Muscle layer of duodenum (tissue), 2 donors: ENCODE measurements at regions not wholly inside any gene's neighbourhood (a gene's known extent, or its start where the extent isn't known, plus 50 kb on each side); places are given as distances from the start of the nearest gene placed in this dataset.

Experiments
- H3K27ac ChIP-seq: one replicate; pipeline ENCODE4 v1.7.0; 2013; ENCODE audit warnings: mild to moderate bottlenecking, low read length
- H3K27me3 ChIP-seq: one replicate; pipeline ENCODE4 v1.7.0; 2013; ENCODE audit warnings: low read depth, mild to moderate bottlenecking, control low read depth, low read length
- H3K36me3 ChIP-seq, 2 donors: one replicate each; pipeline ENCODE4 v1.7.0; 2013; ENCODE audit warnings: low read length in 2 of 2, control low read depth in 1 of 2, mild to moderate bottlenecking in 1 of 2; ENCODE audit not compliant: insufficient read depth in 2 of 2, control insufficient read depth in 1 of 2
- H3K4me1 ChIP-seq, 2 donors: one replicate each; pipeline ENCODE4 v1.7.0; 2013; ENCODE audit warnings: low read length in 2 of 2, mild to moderate bottlenecking in 2 of 2, control low read depth in 1 of 2, moderate library complexity in 1 of 2; ENCODE audit not compliant: insufficient read depth in 2 of 2, control insufficient read depth in 1 of 2
- H3K4me3 ChIP-seq, 2 donors: one replicate each; pipeline ENCODE4 v1.7.0; 2013; ENCODE audit warnings: low read length in 2 of 2, low read depth in 1 of 2, mild to moderate bottlenecking in 1 of 2
- H3K9me3 ChIP-seq, 2 donors: one replicate each; pipeline ENCODE4 v1.7.0; 2013; ENCODE audit warnings: low read length in 2 of 2, control low read depth in 1 of 2, mild to moderate bottlenecking in 1 of 2; ENCODE audit not compliant: control insufficient read depth in 1 of 2
- donor health status: healthy.

DNA sequence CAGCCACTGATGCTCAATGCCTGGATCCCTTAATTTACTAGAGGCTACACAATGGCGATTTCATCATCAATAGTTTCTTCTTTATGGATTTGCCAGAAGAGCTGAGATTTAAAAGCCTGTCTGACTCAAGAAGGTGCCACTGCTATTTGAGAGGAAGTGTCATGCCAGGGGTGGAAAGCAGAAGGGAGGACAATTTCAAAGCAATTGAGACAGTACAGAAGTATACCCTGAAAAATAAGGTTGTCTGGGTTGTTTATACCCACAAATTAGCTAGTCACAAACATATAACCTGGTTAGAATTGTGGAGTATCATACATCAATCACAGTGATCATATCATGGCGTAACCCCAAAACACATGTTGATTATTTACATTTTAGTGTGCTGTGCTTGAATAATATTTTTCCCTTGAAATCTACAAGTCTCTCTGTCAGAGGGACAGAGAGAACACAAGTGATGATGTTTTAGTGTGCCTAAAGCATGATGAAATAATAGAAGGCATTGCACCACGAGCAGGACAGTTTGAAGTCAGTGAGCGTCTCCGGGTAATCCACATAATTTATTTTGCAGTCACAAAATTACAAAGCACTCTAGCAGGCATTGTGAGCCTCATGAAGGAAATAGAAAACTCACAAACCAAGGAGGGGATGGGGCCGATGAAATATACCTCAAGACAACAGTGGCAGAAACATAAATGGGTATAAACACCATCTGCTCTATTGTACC, 312.2 kb upstream of the SPRED2 start:
- H3K9me3 ChIP-seq, result no peaks in the 10 kb centered on the region
- H3K27ac ChIP-seq, result no peak overlapping the region
- no peaks in the 10 kb centered on the region for H3K36me3 ChIP-seq

DNA sequence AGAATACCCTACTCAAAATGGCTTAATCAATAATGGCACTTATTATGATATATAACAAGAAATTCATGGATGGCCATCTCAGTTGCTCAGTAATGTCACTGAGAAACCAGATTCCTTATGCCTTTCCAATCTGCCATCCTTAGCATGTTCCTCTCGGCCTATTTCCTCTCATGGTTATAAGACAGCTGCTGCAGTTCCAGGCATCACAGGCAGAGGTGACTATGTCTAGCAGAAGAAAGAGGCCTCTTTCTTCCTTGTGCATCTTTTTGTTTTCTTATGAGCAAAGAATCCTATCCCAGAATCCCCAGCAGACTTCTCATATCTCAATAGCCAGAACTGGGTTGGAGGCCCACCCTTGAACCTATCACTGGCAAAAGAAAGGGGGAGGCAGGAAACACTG, 310.6 kb upstream of the SPRED2 start:
- no peak overlapping the region for H3K27ac ChIP-seq
- H3K9me3 ChIP-seq, result no peaks in the 10 kb centered on the region
- H3K4me3 ChIP-seq, result no peak overlapping the region
- H3K4me1 ChIP-seq, result no peaks in the 10 kb centered on the region
- no peaks in the 10 kb centered on the region for H3K36me3 ChIP-seq
- H3K27me3 ChIP-seq, result no peaks in the 10 kb centered on the region

More for the DNA sequence above, 312.2 kb upstream of the SPRED2 start:
- Histone ChIP-seq H3K4me3 (no peak overlapping the region), H3K4me1 (no peaks in the 10 kb centered on the region), H3K27me3 (no peaks in the 10 kb centered on the region)

DNA sequence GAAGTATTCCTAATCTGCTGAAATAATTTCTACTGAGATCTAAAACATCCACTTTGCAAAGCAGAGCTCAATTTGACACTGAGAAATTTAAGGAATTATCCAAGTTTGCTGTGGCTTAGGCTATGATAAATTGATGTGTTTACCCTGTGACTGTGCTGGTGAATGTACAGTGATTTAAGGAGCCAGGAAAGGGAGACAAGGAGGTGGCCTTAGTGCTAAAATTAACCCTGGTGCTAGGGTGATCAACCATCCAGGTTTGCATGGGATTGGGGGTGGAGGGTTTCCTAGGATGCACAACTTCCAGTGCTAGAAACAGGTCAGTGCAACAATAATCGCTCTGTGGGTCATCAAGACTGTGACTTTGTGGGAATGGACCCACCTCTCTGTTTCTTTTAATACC, 307.5 kb upstream of the SPRED2 start:
- no peaks in the 10 kb centered on the region for H3K36me3 ChIP-seq
- no peak overlapping the region for H3K4me3 ChIP-seq
- no peak overlapping the region for H3K27ac ChIP-seq
- no peaks in the 10 kb centered on the region for H3K27me3 ChIP-seq
- no peaks in the 10 kb centered on the region for H3K4me1 ChIP-seq
- no peaks in the 10 kb centered on the region for H3K9me3 ChIP-seq

DNA sequence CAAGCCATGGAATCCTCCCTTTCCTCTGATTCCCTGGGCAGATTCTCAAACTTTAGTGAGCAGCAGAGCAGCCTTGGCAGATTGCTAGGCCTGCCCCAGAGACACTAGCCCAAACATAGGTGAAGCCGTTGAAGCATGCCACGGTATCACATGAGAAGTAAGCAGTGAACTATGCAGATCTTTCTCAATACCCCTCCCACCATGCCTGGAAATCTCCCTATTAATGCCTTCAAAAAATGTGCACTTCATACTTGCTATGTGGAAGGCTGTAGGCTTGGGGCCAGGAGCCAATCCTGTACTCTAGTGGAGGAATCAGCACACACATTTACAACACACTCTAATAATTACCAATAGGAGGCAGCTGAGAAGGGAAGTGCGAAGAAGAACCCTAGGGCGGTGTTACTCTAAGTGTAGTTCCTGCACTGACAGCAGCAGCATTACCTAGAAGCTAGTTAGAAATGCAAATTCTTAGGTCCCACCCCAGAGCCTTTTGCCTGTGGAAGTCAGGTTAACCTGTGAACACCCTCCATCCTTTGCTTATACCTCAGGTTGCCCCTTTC, 305.1 kb upstream of the SPRED2 start:
- Histone ChIP-seq H3K4me1 (no peaks in the 10 kb centered on the region), H3K27me3 (no peaks in the 10 kb centered on the region), H3K4me3 (no peak overlapping the region), H3K9me3 (peaks cover 0 to 5% of the 10 kb centered on the region in 2 donors), H3K36me3 (no peaks in the 10 kb centered on the region), H3K27ac (no peak overlapping the region)

DNA sequence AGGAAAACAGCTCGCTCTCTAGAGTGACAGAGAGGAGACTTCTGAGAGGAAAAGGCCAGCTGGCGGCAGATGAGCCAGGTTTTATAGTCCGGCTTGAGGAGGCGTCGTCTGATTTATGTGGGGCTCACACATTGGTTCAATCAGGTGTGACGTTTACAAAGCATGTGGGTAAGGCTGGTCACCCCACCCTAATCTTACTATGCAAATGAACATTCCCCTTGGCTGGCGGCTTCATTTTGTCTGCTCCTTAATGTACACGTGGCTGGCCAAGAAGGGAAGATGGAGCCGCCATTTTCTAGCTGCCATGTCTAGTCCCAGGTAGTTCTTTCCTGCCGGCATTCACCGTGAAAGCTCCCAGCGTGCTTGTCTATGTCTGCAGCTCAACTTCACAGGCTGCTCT, 299.1 kb upstream of the SPRED2 start:
- Histone ChIP-seq H3K4me1 (no peaks in the 10 kb centered on the region), H3K4me3 (no peak overlapping the region), H3K36me3 (no peaks in the 10 kb centered on the region)

DNA sequence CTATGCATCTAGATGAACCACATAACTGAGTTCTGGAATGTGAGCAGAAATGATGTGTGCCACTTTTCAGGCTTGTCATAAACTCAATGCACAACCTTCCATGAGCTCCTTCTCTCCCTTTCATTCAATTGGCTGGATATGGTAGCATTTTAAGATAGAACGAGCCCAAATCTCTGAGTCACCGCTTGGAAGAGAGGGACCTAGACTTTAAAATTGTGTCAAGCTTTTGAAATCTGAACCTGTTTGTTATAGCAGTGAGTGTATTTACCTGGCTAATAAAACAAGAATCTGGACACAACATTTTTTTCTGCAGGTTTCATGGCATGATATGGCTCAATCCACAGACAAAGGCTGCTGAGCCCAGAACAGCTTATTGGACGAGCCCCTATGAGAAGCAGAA, 297.8 kb upstream of the SPRED2 start:
- no peaks in the 10 kb centered on the region for H3K36me3 ChIP-seq
- no peaks in the 10 kb centered on the region for H3K27me3 ChIP-seq
- H3K4me3 ChIP-seq, result no peak overlapping the region
- no peak overlapping the region for H3K27ac ChIP-seq
- H3K4me1 ChIP-seq, result no peaks in the 10 kb centered on the region
- H3K9me3 ChIP-seq, result peaks cover 0 to 5% of the 10 kb centered on the region in 2 donors

More for the DNA sequence above, 299.1 kb upstream of the SPRED2 start:
- Histone ChIP-seq H3K9me3 (peaks cover 0 to 5% of the 10 kb centered on the region in 2 donors), H3K27ac (no peak overlapping the region), H3K27me3 (no peaks in the 10 kb centered on the region)

DNA sequence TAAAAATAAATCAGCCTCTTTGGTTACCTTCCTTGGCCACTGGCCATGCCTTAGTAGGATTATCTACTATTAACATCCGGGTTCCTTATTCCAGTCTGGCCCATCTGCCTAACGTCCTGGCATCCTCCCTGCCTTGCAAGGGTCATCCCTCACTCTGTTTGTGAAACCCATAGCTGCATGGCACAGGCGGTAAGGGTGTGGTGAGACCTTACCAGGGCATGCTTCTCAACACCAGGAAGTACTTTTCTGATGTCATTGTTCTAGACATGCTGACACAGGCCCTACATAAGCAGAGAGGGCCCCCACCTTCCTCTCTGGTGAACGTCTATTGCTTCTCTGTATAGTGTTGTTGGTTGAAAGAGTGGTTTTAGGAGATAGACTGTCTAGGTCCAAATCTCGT, 296.8 kb upstream of the SPRED2 start:
- Histone ChIP-seq H3K4me1 (no peaks in the 10 kb centered on the region), H3K4me3 (no peak overlapping the region), H3K27me3 (no peaks in the 10 kb centered on the region), H3K36me3 (no peaks in the 10 kb centered on the region), H3K9me3 (peaks cover 0 to 5% of the 10 kb centered on the region in 2 donors), H3K27ac (no peak overlapping the region)

DNA sequence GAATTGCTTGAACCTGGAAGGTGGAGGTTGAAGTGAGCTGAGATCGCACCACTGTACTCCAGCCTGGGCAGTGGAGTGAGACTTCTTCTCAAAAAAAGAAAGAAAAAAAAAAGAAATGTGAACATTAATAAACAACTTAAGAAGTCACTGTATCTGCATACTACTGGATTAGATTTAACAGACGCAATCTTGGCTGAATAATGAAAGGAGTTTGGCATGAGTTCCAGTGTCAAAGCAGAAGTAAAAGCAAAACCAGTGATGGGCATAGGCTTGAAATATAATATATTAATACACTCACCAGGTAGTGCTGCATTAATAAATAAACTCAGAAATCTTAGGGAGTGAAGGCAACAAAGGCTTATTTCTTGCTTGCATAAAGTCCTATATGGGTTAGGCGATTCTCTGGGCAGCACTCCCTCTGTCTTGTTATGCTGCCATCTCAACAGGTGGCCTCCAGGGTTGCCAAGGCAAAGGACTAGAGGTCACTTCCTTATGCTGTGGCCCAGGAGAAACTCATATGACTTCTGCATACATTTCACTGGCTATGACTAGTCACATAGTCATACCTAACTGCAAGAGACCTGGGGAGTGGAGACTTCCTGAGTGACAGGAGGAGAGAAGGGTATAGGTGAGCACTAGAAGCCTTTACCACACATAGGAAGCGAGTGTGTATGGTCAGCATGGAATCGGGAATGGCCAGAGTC, 296.2 kb upstream of the SPRED2 start:
- Histone ChIP-seq H3K36me3 (no peaks in the 10 kb centered on the region), H3K4me3 (no peak overlapping the region), H3K27ac (no peak overlapping the region), H3K9me3 (peaks cover 0 to 4% of the 10 kb centered on the region in 2 donors), H3K4me1 (no peaks in the 10 kb centered on the region), H3K27me3 (no peaks in the 10 kb centered on the region)

DNA sequence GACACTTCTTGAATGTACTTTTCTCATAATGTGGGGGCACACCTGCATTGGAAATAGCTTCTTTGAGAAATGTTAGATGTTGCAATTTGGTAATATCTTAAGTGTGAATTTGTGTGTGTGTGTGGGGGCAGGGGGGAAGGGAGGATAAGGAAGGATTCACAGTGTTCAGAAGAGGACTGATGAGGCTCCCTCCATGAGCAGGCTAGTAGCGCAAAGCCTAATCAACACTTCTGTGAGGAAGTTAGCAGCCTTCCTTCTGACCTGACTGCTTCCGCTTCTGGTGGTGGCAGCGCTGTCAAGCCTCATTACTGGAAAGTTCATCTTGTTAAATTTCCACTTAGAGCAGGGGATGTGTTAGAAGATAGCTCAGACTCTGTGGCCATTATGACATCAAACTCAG, 295.4 kb upstream of the SPRED2 start:
- Histone ChIP-seq H3K27me3 (no peaks in the 10 kb centered on the region), H3K4me1 (no peaks in the 10 kb centered on the region), H3K27ac (no peak overlapping the region), H3K9me3 (no peaks in the 10 kb centered on the region), H3K4me3 (no peak overlapping the region), H3K36me3 (no peaks in the 10 kb centered on the region)

DNA sequence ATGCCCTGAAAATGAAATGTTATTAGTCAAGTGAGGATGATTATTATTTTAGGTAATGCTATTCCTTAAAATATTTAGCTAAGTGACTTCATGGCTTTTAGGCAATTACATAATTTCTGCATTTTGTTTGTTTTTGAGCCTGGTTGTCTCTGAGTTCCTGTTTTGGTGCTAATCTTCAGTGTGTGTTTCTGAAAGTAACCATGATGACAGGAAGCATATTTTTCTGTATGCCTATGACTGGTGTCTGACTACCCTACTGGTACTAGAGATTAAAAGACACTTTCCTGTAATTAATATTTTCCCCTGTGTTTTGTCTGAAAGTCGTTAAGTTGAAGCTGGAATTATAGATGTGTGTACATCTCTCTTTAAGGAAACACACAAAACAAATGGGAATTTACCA, 295.0 kb upstream of the SPRED2 start:
- Histone ChIP-seq H3K27me3 (no peaks in the 10 kb centered on the region), H3K27ac (no peak overlapping the region), H3K36me3 (no peaks in the 10 kb centered on the region), H3K4me3 (no peak overlapping the region), H3K4me1 (no peaks in the 10 kb centered on the region), H3K9me3 (no peaks in the 10 kb centered on the region)

DNA sequence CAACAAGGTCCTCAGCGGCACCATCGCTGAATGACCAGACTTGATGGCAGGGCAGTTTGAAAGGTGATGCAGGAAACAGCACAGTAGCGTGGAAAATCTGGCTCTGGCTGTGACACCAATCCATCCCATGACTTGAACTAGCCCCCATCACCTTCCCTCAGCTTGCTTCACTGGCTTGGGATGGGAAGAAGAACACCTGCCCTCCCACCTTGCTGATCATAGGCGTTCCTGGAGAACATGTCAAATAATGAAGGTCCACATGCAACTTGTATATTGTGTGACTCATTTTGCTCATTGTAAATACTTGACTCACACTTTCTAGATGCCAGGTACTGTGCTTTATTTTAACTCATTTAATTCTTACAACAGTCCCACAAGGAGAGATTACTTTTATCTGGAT, 292.4 kb upstream of the SPRED2 start:
- no peak overlapping the region for H3K4me3 ChIP-seq
- H3K27ac ChIP-seq, result no peak overlapping the region
- no peaks in the 10 kb centered on the region for H3K36me3 ChIP-seq
- H3K9me3 ChIP-seq, result no peaks in the 10 kb centered on the region
- H3K27me3 ChIP-seq, result no peaks in the 10 kb centered on the region
- no peaks in the 10 kb centered on the region for H3K4me1 ChIP-seq
